Karpas-422 (cell line): ENCODE measurements at regions not wholly inside any gene's neighbourhood (a gene's known extent, or its start where the extent isn't known, plus 50 kb on each side); places are given as distances from the start of the nearest gene placed in this dataset.
"Not testable (repeated sequence)": the region's sequence is repeated elsewhere in the genome, so short reads cannot be mapped to it uniquely, and the experiment has no call there.

Experiments
- DNase-seq: peaks from one replicate; pipeline ENCODE4 v3.0.0-alpha.2; 2015
- H2AFZ ChIP-seq: fragments of 200-600 bp; sonication (generic); 2 replicates; pipeline ENCODE4 v1.6.1; 2014; ENCODE audit warnings: antibody characterized with exemption, low read length, mixed read lengths
- H3K27ac ChIP-seq: fragments of 200-600 bp; sonication (generic); 2 replicates; pipeline ENCODE4 v1.5.1; 2014; ENCODE audit warnings: mild to moderate bottlenecking, low read length, moderate library complexity
- H3K27me3 ChIP-seq: fragments of 200-600 bp; sonication (generic); 2 replicates; pipeline ENCODE4 v1.6.1; 2014; ENCODE audit warnings: low read length, mixed read lengths
- H3K36me3 ChIP-seq: fragments of 200-600 bp; sonication (generic); 2 replicates; pipeline ENCODE4 v1.6.1; 2014; ENCODE audit warnings: low read length, mixed read lengths; ENCODE audit not compliant: insufficient read depth
- H3K4me1 ChIP-seq: fragments of 200-600 bp; sonication (generic); 2 replicates; pipeline ENCODE4 v1.6.1; 2014; ENCODE audit warnings: mild to moderate bottlenecking, low read length, mixed read lengths
- H3K4me2 ChIP-seq: fragments of 200-600 bp; sonication (generic); 2 replicates; pipeline ENCODE4 v1.6.1; 2014; ENCODE audit warnings: low read length, low read depth, mild to moderate bottlenecking; ENCODE audit not compliant: poor library complexity, severe bottlenecking
- H3K4me3 ChIP-seq: fragments of 200-600 bp; sonication (generic); 2 replicates; pipeline ENCODE4 v1.5.1; 2014; ENCODE audit warnings: mild to moderate bottlenecking, antibody characterized with exemption, low read length, mixed read lengths
- H3K79me2 ChIP-seq: fragments of 200-600 bp; sonication (generic); 2 replicates; pipeline ENCODE4 v1.6.1; 2014; ENCODE audit warnings: mild to moderate bottlenecking, low read length, mixed read lengths
- H3K9ac ChIP-seq: fragments of 200-600 bp; sonication (generic); 2 replicates; pipeline ENCODE4 v1.6.0; 2014; ENCODE audit warnings: low read length
- H3K9me2 ChIP-seq: fragments of 200-600 bp; sonication (generic), shearing (Covaris generic); replicated peaks from 2 replicates; pipeline ENCODE4 v1.6.0; 2014; ENCODE audit warnings: mild to moderate bottlenecking, low read length, moderate library complexity; ENCODE audit not compliant: insufficient read depth
- H3K9me3 ChIP-seq: fragments of 300-700, 200-600 bp; sonication (generic); 2 replicates; pipeline ENCODE4 v1.6.1; 2014; ENCODE audit warnings: low read length, mixed read lengths
- H4K20me1 ChIP-seq: fragments of 200-600 bp; sonication (generic); 2 replicates; pipeline ENCODE4 v1.6.1; 2014; ENCODE audit warnings: mild to moderate bottlenecking, antibody characterized with exemption, low read length, low read depth; ENCODE audit not compliant: insufficient read depth

- H2AFZ ChIP-seq, H3K27ac ChIP-seq, H3K79me2 ChIP-seq, H3K9me3 ChIP-seq, H3K36me3 ChIP-seq, H4K20me1 ChIP-seq, H3K4me3 ChIP-seq, H3K27me3 ChIP-seq, H3K9me2 ChIP-seq, H3K9ac ChIP-seq, H3K4me2 ChIP-seq, DNase-seq, H3K4me1 ChIP-seq: not testable (repeated sequence)
Measured at GRCh38 chr2:38137958-38138357, 62.0 kb upstream of the CYP1B1 start.

- Histone ChIP-seq H3K4me3 (no peak overlapping the region), H4K20me1 (no peaks in the 10 kb centered on the region), H3K4me1 (peaks cover 15% of the 10 kb centered on the region), H2AFZ (no peak overlapping the region), H3K9me3 (no peaks in the 10 kb centered on the region), H3K9me2 (no peaks in the 10 kb centered on the region), H3K4me2 (no peak overlapping the region), H3K9ac (no peak overlapping the region), H3K27ac (no peak overlapping the region), H3K79me2 (no peaks in the 10 kb centered on the region), H3K36me3 (no peaks in the 10 kb centered on the region), H3K27me3 (no peaks in the 10 kb centered on the region)
- DNase-seq, result no peak
Measured at GRCh38 chr2:38131676-38132075, 55.7 kb upstream of the CYP1B1 start.

- H3K9ac ChIP-seq, result no peak overlapping the region
Measured at GRCh38 chr2:38130876-38131275, 54.9 kb upstream of the CYP1B1 start.

GRCh38 chr2:38129987-38130386 lies 54.0 kb upstream of the CYP1B1 start:
- Histone ChIP-seq H3K4me3 (no peak overlapping the region), H3K4me2 (no peak overlapping the region), H4K20me1 (no peaks in the 10 kb centered on the region), H3K9me2 (no peaks in the 10 kb centered on the region), H2AFZ (no peak overlapping the region), H3K9ac (no peak overlapping the region), H3K9me3 (no peaks in the 10 kb centered on the region; the same call in 1 of the 2 replicates), H3K4me1 (peaks cover 15% of the 10 kb centered on the region), H3K79me2 (no peaks in the 10 kb centered on the region), H3K27me3 (no peaks in the 10 kb centered on the region), H3K36me3 (no peaks in the 10 kb centered on the region), H3K27ac (no peak overlapping the region)
- DNase-seq, result no peak

More at GRCh38 chr2:38130876-38131275, 54.9 kb upstream of the CYP1B1 start:
- H3K27me3 ChIP-seq, result no peaks in the 10 kb centered on the region
- no peak overlapping the region for H2AFZ ChIP-seq
- H3K27ac ChIP-seq, result no peak overlapping the region
- no peaks in the 10 kb centered on the region for H3K36me3 ChIP-seq
- H3K9me2 ChIP-seq, result no peaks in the 10 kb centered on the region
- DNase-seq, result no peak
- H3K9me3 ChIP-seq, result no peaks in the 10 kb centered on the region; the same call in 1 of the 2 replicates
- no peak overlapping the region for H3K4me2 ChIP-seq
- H3K4me3 ChIP-seq, result no peak overlapping the region
- no peaks in the 10 kb centered on the region for H3K79me2 ChIP-seq
- peaks cover 15% of the 10 kb centered on the region for H3K4me1 ChIP-seq
- H4K20me1 ChIP-seq, result no peaks in the 10 kb centered on the region

- Histone ChIP-seq H3K27me3 (no peaks in the 10 kb centered on the region), H3K9ac (no peak overlapping the region), H3K79me2 (no peaks in the 10 kb centered on the region), H3K9me2 (no peaks in the 10 kb centered on the region), H3K36me3 (no peaks in the 10 kb centered on the region), H3K4me1 (peaks cover 15% of the 10 kb centered on the region), H3K9me3 (no peaks in the 10 kb centered on the region; the same call in 1 of the 2 replicates), H3K4me2 (no peak overlapping the region), H4K20me1 (no peaks in the 10 kb centered on the region), H3K4me3 (no peak overlapping the region), H2AFZ (no peak overlapping the region), H3K27ac (no peak overlapping the region)
- no peak for DNase-seq
Measured at GRCh38 chr2:38129481-38129880, 53.5 kb upstream of the CYP1B1 start.

GRCh38 chr2:38128653-38129052 lies 52.7 kb upstream of the CYP1B1 start:
- Histone ChIP-seq H3K4me3 (no peak overlapping the region), H3K79me2 (no peaks in the 10 kb centered on the region), H3K27me3 (no peaks in the 10 kb centered on the region), H3K36me3 (no peaks in the 10 kb centered on the region), H3K9ac (no peak overlapping the region), H2AFZ (no peak overlapping the region), H3K4me2 (peak overlapping the region; percentile 25), H3K9me2 (no peaks in the 10 kb centered on the region), H4K20me1 (no peaks in the 10 kb centered on the region), H3K27ac (no peak overlapping the region; the same call in 1 of the 2 replicates), H3K4me1 (peaks cover 15% of the 10 kb centered on the region), H3K9me3 (no peaks in the 10 kb centered on the region; the same call in 1 of the 2 replicates)
- DNase-seq, result peak; percentile 86

- no peak overlapping the region for H3K9ac ChIP-seq
Measured at GRCh38 chr2:38127277-38127676, 51.3 kb upstream of the CYP1B1 start.

GRCh38 chr2:38125842-38126241 lies 49.9 kb upstream of the CYP1B1 start:
- H3K4me1 ChIP-seq, result peaks cover 15% of the 10 kb centered on the region
- no peak for DNase-seq
- H3K27ac ChIP-seq, result no peak overlapping the region
- no peak overlapping the region for H3K9ac ChIP-seq
- no peaks in the 10 kb centered on the region for H3K9me2 ChIP-seq
- no peaks in the 10 kb centered on the region for H4K20me1 ChIP-seq
- no peaks in the 10 kb centered on the region for H3K79me2 ChIP-seq
- H3K9me3 ChIP-seq, result no peaks in the 10 kb centered on the region; the same call in 1 of the 2 replicates
- H2AFZ ChIP-seq, result no peak overlapping the region
- no peak overlapping the region for H3K4me3 ChIP-seq
- H3K36me3 ChIP-seq, result no peaks in the 10 kb centered on the region
- H3K27me3 ChIP-seq, result no peaks in the 10 kb centered on the region
- H3K4me2 ChIP-seq, result no peak overlapping the region

More at GRCh38 chr2:38127277-38127676, 51.3 kb upstream of the CYP1B1 start:
- H3K27me3 ChIP-seq, result no peaks in the 10 kb centered on the region
- H3K36me3 ChIP-seq, result no peaks in the 10 kb centered on the region
- H3K27ac ChIP-seq, result no peak overlapping the region
- H3K9me2 ChIP-seq, result no peaks in the 10 kb centered on the region
- H3K4me3 ChIP-seq, result no peak overlapping the region
- no peak overlapping the region for H3K4me2 ChIP-seq
- no peaks in the 10 kb centered on the region; the same call in 1 of the 2 replicates for H3K9me3 ChIP-seq
- H3K79me2 ChIP-seq, result no peaks in the 10 kb centered on the region
- peaks cover 15% of the 10 kb centered on the region for H3K4me1 ChIP-seq
- H2AFZ ChIP-seq, result no peak overlapping the region
- H4K20me1 ChIP-seq, result no peaks in the 10 kb centered on the region
- no peak for DNase-seq
